Astrocyte (in vitro differentiated cells and primary cell): ENCODE measurements at regions not wholly inside any gene's neighbourhood (a gene's known extent, or its start where the extent isn't known, plus 50 kb on each side); places are given as distances from the start of the nearest gene placed in this dataset.

Experiments used
- EZH2 ChIP-seq: IDR thresholded peaks from 2 replicates; pipeline ENCODE4 v1.6.1; 2012; ENCODE audit warnings: mild to moderate bottlenecking, low read length, inconsistent platforms; ENCODE audit not compliant: insufficient read depth
- TF ChIP-seq, protein P1 (sequence below): IDR thresholded peaks from 2 replicates; pipeline ENCODE4 v1.5.1; 2011; ENCODE audit warnings: low read depth, mild to moderate bottlenecking, inconsistent platforms, low read length, moderate library complexity; ENCODE audit not compliant: insufficient read depth

- TF ChIP-seq, protein P1, sequence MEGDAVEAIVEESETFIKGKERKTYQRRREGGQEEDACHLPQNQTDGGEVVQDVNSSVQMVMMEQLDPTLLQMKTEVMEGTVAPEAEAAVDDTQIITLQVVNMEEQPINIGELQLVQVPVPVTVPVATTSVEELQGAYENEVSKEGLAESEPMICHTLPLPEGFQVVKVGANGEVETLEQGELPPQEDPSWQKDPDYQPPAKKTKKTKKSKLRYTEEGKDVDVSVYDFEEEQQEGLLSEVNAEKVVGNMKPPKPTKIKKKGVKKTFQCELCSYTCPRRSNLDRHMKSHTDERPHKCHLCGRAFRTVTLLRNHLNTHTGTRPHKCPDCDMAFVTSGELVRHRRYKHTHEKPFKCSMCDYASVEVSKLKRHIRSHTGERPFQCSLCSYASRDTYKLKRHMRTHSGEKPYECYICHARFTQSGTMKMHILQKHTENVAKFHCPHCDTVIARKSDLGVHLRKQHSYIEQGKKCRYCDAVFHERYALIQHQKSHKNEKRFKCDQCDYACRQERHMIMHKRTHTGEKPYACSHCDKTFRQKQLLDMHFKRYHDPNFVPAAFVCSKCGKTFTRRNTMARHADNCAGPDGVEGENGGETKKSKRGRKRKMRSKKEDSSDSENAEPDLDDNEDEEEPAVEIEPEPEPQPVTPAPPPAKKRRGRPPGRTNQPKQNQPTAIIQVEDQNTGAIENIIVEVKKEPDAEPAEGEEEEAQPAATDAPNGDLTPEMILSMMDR: no peak
- no peak for TF ChIP-seq EZH2
Measured at GRCh38 chr5:87198010-87198409, 69.7 kb upstream of the RASA1 start.
